ENCODE measurements at regions not wholly inside any gene's neighbourhood (a gene's known extent, or its start where the extent isn't known, plus 50 kb on each side); places are given as distances from the start of the nearest gene placed in this dataset.
"Not testable (repeated sequence)": the region's sequence is repeated elsewhere in the genome, so short reads cannot be mapped to it uniquely, and the experiment has no call there.

- no peak for DNase-seq
Measured at GRCh38 chr14:59018978-59019377, 169.5 kb upstream of the DAAM1 start.

GRCh38 chr14:59020382-59020781 lies 168.1 kb upstream of the DAAM1 start:
- no peak for DNase-seq

- no peak for DNase-seq
Measured at GRCh38 chr14:59022144-59022543, 166.3 kb upstream of the DAAM1 start.

GRCh38 chr14:59026081-59026480 lies 162.4 kb upstream of the DAAM1 start:
- no peak for DNase-seq

GRCh38 chr14:59026640-59027039 lies 161.8 kb upstream of the DAAM1 start:
- not testable (repeated sequence) for DNase-seq

- DNase-seq, result peak in 1 of 4 experiments; percentile 10
Measured at GRCh38 chr14:59028476-59029202, 159.8 kb upstream of the DAAM1 start.

- no peak for DNase-seq
Measured at GRCh38 chr14:59032826-59033225, 155.6 kb upstream of the DAAM1 start.

- no peak for DNase-seq
Measured at GRCh38 chr14:59036134-59036533, 152.3 kb upstream of the DAAM1 start.

- DNase-seq, result no peak
Measured at GRCh38 chr14:59037086-59037485, 151.4 kb upstream of the DAAM1 start.

GRCh38 chr14:59037620-59038019 lies 150.8 kb upstream of the DAAM1 start:
- no peak for DNase-seq

- DNase-seq, result no peak
Measured at GRCh38 chr14:59038746-59039145, 149.7 kb upstream of the DAAM1 start.

- DNase-seq, result no peak
Measured at GRCh38 chr14:59041308-59041707, 147.2 kb upstream of the DAAM1 start.

GRCh38 chr14:59044707-59045106 lies 143.8 kb upstream of the DAAM1 start:
- no peak for DNase-seq

- DNase-seq, result no peak
Measured at GRCh38 chr14:59046746-59047145, 141.7 kb upstream of the DAAM1 start.

- DNase-seq, result no peak
Measured at GRCh38 chr14:59055006-59055405, 133.5 kb upstream of the DAAM1 start.

- DNase-seq, result no peak
Measured at GRCh38 chr14:59055439-59056045, 132.9 kb upstream of the DAAM1 start.

GRCh38 chr14:59057551-59057950 lies 130.9 kb upstream of the DAAM1 start:
- DNase-seq, result no peak

- DNase-seq, result not testable (repeated sequence)
Measured at GRCh38 chr14:59058776-59059175, 129.7 kb upstream of the DAAM1 start.

- no peak for DNase-seq
Measured at GRCh38 chr14:59060841-59061240, 127.6 kb upstream of the DAAM1 start.

- DNase-seq, result no peak
Measured at GRCh38 chr14:59061292-59061691, 127.2 kb upstream of the DAAM1 start.

- no peak for DNase-seq
Measured at GRCh38 chr14:59063259-59063658, 125.2 kb upstream of the DAAM1 start.

- DNase-seq, result no peak
Measured at GRCh38 chr14:59067127-59067894, 121.2 kb upstream of the DAAM1 start.

GRCh38 chr14:59069163-59069854 lies 119.2 kb upstream of the DAAM1 start:
- DNase-seq, result no peak

Measured in activated naive CD4-positive, alpha-beta T cell (primary cell).